H9 (cell line): ENCODE measurements at regions not wholly inside any gene's neighbourhood (a gene's known extent, or its start where the extent isn't known, plus 50 kb on each side); places are given as distances from the start of the nearest gene placed in this dataset.

ENCODE experiments used
- DNase-seq: peaks from one replicate; pipeline ENCODE4 v3.0.0-alpha.2; 2017
- H2AFZ ChIP-seq: one replicate; pipeline ENCODE4 v1.6.1; 2013; ENCODE audit warnings: mild to moderate bottlenecking, low read length, control low read depth, moderate library complexity
- H2AK5ac ChIP-seq: 2 replicates; pipeline ENCODE4 v1.6.1; 2013; ENCODE audit warnings: low read length, control low read depth, mixed read lengths; ENCODE audit not compliant: insufficient read length
- H2BK120ac ChIP-seq: one replicate; pipeline ENCODE4 v1.6.1; 2013; ENCODE audit warnings: low read depth, mild to moderate bottlenecking, low read length, control low read depth, inconsistent platforms; ENCODE audit not compliant: poor library complexity, severe bottlenecking
- H2BK12ac ChIP-seq: 2 replicates; pipeline ENCODE4 v1.6.1; 2013; ENCODE audit warnings: low read length, control low read depth, mixed read lengths, low read depth; ENCODE audit not compliant: insufficient read length
- H2BK15ac ChIP-seq: 2 replicates; pipeline ENCODE4 v1.6.1; 2013; ENCODE audit warnings: low read depth, low read length, control low read depth
- H2BK20ac ChIP-seq: one replicate; pipeline ENCODE4 v1.6.1; 2013; ENCODE audit warnings: low read depth, mild to moderate bottlenecking, low read length, control low read depth, inconsistent platforms; ENCODE audit not compliant: poor library complexity, severe bottlenecking
- H2BK5ac ChIP-seq: 2 replicates; pipeline ENCODE4 v1.6.1; 2013; ENCODE audit warnings: low read length, control low read depth, mixed read lengths; ENCODE audit not compliant: insufficient read length
- H3K14ac ChIP-seq: 2 replicates; pipeline ENCODE4 v1.6.1; 2013; ENCODE audit warnings: low read length, control low read depth; ENCODE audit not compliant: insufficient read depth
- H3K18ac ChIP-seq: 2 replicates; pipeline ENCODE4 v1.6.1; 2013; ENCODE audit warnings: low read depth, mild to moderate bottlenecking, mixed read lengths, low read length, control low read depth; ENCODE audit not compliant: insufficient read length
- H3K23ac ChIP-seq: 2 replicates; pipeline ENCODE4 v1.6.1; 2013; ENCODE audit warnings: low read length, control low read depth, mixed read lengths, low read depth; ENCODE audit not compliant: insufficient read length
- H3K23me2 ChIP-seq: 2 replicates; pipeline ENCODE4 v1.6.1; 2013; ENCODE audit warnings: low read depth, mild to moderate bottlenecking, mixed read lengths, low read length, control low read depth; ENCODE audit not compliant: insufficient read length, poor library complexity, severe bottlenecking
- H3K27ac ChIP-seq: 2 replicates; pipeline ENCODE4 v1.5.1; 2013; ENCODE audit warnings: low read length, control low read depth, mixed read lengths, low read depth; ENCODE audit not compliant: insufficient read length
- H3K27me3 ChIP-seq: 2 replicates; pipeline ENCODE4 v1.6.1; 2013; ENCODE audit warnings: low read length, control low read depth, inconsistent platforms; ENCODE audit not compliant: insufficient read depth
- H3K4ac ChIP-seq: 2 replicates; pipeline ENCODE4 v1.6.1; 2013; ENCODE audit warnings: low read depth, mild to moderate bottlenecking, control low read depth, inconsistent platforms, low read length, moderate library complexity
- H3K4me1 ChIP-seq: 2 replicates; pipeline ENCODE4 v1.6.1; 2013; ENCODE audit warnings: low read length, control low read depth, inconsistent platforms; ENCODE audit not compliant: insufficient read depth
- H3K4me2 ChIP-seq: 2 replicates; pipeline ENCODE4 v1.6.1; 2013; ENCODE audit warnings: low read length, control low read depth, mixed read lengths; ENCODE audit not compliant: insufficient read length, insufficient read depth
- H3K56ac ChIP-seq: 2 replicates; pipeline ENCODE4 v1.6.1; 2013; ENCODE audit warnings: low read depth, mild to moderate bottlenecking, mixed read lengths, low read length, control low read depth; ENCODE audit not compliant: insufficient read length
- H3K79me1 ChIP-seq: 2 replicates; pipeline ENCODE4 v1.6.1; 2013; ENCODE audit warnings: low read depth, mild to moderate bottlenecking, moderate library complexity, low read length, control low read depth, inconsistent platforms; ENCODE audit not compliant: insufficient read depth, poor library complexity, severe bottlenecking
- H3K79me2 ChIP-seq: 2 replicates; pipeline ENCODE4 v1.6.1; 2013; ENCODE audit warnings: low read length, control low read depth, inconsistent platforms; ENCODE audit not compliant: insufficient read depth
- H3K9ac ChIP-seq: 2 replicates; pipeline ENCODE4 v1.6.1; 2013; ENCODE audit warnings: low read length, control low read depth, mixed read lengths; ENCODE audit not compliant: insufficient read length; ENCODE audit errors: extremely low read depth
- H3K9me3 ChIP-seq: one replicate; pipeline ENCODE4 v1.6.1; 2013; ENCODE audit warnings: low read depth, low read length, inconsistent platforms; ENCODE audit not compliant: control insufficient read depth
- H3T11ph ChIP-seq: one replicate; pipeline ENCODE4 v1.6.1; 2013; ENCODE audit warnings: mild to moderate bottlenecking, low read length, control low read depth, inconsistent platforms
- H4K20me1 ChIP-seq: one replicate; pipeline ENCODE4 v1.6.1; 2013; ENCODE audit not compliant: control insufficient read depth, insufficient read length, insufficient read depth
- H4K5ac ChIP-seq: 2 replicates; pipeline ENCODE4 v1.6.1; 2013; ENCODE audit warnings: low read depth, mild to moderate bottlenecking, mixed read lengths, low read length, control low read depth; ENCODE audit not compliant: insufficient read length
- H4K8ac ChIP-seq: replicated peaks from 2 replicates; pipeline ENCODE4 v1.6.1; 2013; ENCODE audit warnings: low read length, control low read depth, mixed read lengths, low read depth; ENCODE audit not compliant: insufficient read length
- H4K91ac ChIP-seq: 2 replicates; pipeline ENCODE4 v1.6.1; 2013; ENCODE audit warnings: low read depth, mild to moderate bottlenecking, moderate library complexity, mixed read lengths, low read length, control low read depth; ENCODE audit not compliant: insufficient read length
- H3K27ac Mint-ChIP-seq, 3 experiments: 2 replicates in 2 of 3; 3 replicates in 1 of 3; pipeline ENCODE4 v1.8.0; 2020 to 2021; ENCODE audit warnings: mixed read lengths in 3 of 3, mild to moderate bottlenecking in 1 of 3, moderate library complexity in 1 of 3
- H3K27me3 Mint-ChIP-seq: 2 replicates; pipeline ENCODE4 v1.8.0; 2021; ENCODE audit warnings: low read depth, mild to moderate bottlenecking, moderate library complexity, mixed read lengths
- H3K36me3 Mint-ChIP-seq, 3 experiments: 2 replicates in 2 of 3; 3 replicates in 1 of 3; pipeline ENCODE4 v1.8.0; 2020 to 2021; ENCODE audit warnings: low read depth in 3 of 3, mixed read lengths in 3 of 3; ENCODE audit not compliant: insufficient read depth in 1 of 3
- H3K4me1 Mint-ChIP-seq, 2 experiments: 2 replicates each; pipeline ENCODE4 v1.8.0; 2020; ENCODE audit warnings: mixed read lengths in 2 of 2
- H3K4me3 Mint-ChIP-seq, 2 experiments: 2 replicates in 1 of 2; 3 replicates in 1 of 2; pipeline ENCODE4 v1.8.0; 2020 to 2021; ENCODE audit warnings: mild to moderate bottlenecking in 2 of 2, mixed read lengths in 2 of 2, moderate library complexity in 1 of 2
- H3K9me3 Mint-ChIP-seq, 2 experiments: 2 replicates in 1 of 2; 3 replicates in 1 of 2; pipeline ENCODE4 v1.8.0; 2020; ENCODE audit warnings: mild to moderate bottlenecking in 2 of 2, mixed read lengths in 2 of 2, moderate library complexity in 1 of 2
- WGBS: extraction: QIAGEN DNeasy Blood & Tissue Kit; methylation state at CpG from one replicate; pipeline ENCODE4 v1.1.7; 2013; ENCODE audit warnings: missing lambda C conversion rate, low lambda C conversion rate, mixed read lengths; ENCODE audit not compliant: insufficient read length; ENCODE audit errors: extremely low coverage; 5-methylcytosine and 5-hydroxymethylcytosine counted together
- TF ChIP-seq, protein P1 (sequence below): fragments of 200-600 bp; sonication (generic); conservative IDR thresholded peaks from 3 replicates; pipeline ENCODE4 v1.8.0; 2021; ENCODE audit warnings: antibody characterized with exemption, mild to moderate bottlenecking

DNA sequence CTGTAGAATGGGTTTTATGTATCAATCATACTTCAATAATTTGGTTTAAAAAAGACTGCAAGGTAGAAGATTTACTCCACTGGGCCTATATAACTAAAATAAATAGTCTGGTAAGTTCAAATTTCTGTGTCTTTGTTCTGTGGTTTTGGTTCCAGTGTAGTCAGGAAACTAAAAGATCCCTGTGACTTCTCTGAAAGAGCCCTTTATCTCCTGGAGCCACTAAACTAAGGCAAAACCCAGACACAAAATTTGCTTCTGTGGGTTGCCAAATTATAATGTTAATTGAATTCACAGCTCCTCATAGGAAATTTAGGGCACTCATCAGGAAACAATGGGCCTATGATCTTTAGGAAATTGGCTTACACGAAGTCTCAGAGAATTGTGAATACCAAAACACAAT, 1038.4 kb downstream of the GALC start:
- Histone ChIP-seq H3K4me1 (no peaks in the 10 kb centered on the region), H4K8ac (no peak overlapping the region), H2AFZ (no peak overlapping the region), H3K14ac (no peak overlapping the region), H4K20me1 (no peaks in the 10 kb centered on the region), H3T11ph (no peak overlapping the region), H4K91ac (no peak overlapping the region), H3K79me2 (no peaks in the 10 kb centered on the region), H3K9me3 (no peaks in the 10 kb centered on the region), H3K9ac (no peak overlapping the region), H3K27ac (no peak overlapping the region), H3K4me2 (no peak overlapping the region), H3K79me1 (no peaks in the 10 kb centered on the region), H3K56ac (no peak overlapping the region), H3K4ac (no peak overlapping the region), H3K23ac (no peak overlapping the region), H3K27me3 (no peaks in the 10 kb centered on the region), H2BK20ac (no peak overlapping the region), H2BK15ac (no peak overlapping the region), H3K23me2 (no peaks in the 10 kb centered on the region), H2BK120ac (no peak overlapping the region), H2BK5ac (no peak overlapping the region), H2AK5ac (no peak overlapping the region), H3K18ac (no peak overlapping the region), H4K5ac (no peak overlapping the region), H2BK12ac (no peak overlapping the region)
- Mint-ChIP-seq H3K9me3 (no peaks in the 10 kb centered on the region), H3K36me3 (no peaks in the 10 kb centered on the region), H3K4me3 (no peak overlapping the region), H3K4me1 (peaks cover 9 to 10% of the 10 kb centered on the region in 2 experiments; a peak in 3 of 4 replicates), H3K27me3 (no peaks in the 10 kb centered on the region), H3K27ac (0 out of 7 replicates have a peak overlapping the region, but pooled peaks of 1 of the 3 experiments have one; percentile 22)
- TF ChIP-seq, protein P1, sequence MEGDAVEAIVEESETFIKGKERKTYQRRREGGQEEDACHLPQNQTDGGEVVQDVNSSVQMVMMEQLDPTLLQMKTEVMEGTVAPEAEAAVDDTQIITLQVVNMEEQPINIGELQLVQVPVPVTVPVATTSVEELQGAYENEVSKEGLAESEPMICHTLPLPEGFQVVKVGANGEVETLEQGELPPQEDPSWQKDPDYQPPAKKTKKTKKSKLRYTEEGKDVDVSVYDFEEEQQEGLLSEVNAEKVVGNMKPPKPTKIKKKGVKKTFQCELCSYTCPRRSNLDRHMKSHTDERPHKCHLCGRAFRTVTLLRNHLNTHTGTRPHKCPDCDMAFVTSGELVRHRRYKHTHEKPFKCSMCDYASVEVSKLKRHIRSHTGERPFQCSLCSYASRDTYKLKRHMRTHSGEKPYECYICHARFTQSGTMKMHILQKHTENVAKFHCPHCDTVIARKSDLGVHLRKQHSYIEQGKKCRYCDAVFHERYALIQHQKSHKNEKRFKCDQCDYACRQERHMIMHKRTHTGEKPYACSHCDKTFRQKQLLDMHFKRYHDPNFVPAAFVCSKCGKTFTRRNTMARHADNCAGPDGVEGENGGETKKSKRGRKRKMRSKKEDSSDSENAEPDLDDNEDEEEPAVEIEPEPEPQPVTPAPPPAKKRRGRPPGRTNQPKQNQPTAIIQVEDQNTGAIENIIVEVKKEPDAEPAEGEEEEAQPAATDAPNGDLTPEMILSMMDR = no peak
- DNase-seq = no peak
- no CpG with 5 or more reads among the region's 1 CpG for WGBS
